GM13977 (cell line): ENCODE measurements at regions not wholly inside any gene's neighbourhood (a gene's known extent, or its start where the extent isn't known, plus 50 kb on each side); places are given as distances from the start of the nearest gene placed in this dataset.

Source experiments
- DNase-seq: peaks from one replicate; pipeline ENCODE4 v3.0.0; 2012; ENCODE audit warnings: low spot score
- in situ Hi-C: fragments of 300-500 bp; cut with MboI; formaldehyde crosslinking; loops from one replicate; pipeline ENCODE4 v1.12.0; 2022; ENCODE audit warnings: low sequenced_read_pairs, low pct_unique_long_range_greater_than_20kb, mixed read lengths, inconsistent platforms; ENCODE audit not compliant: unreplicated experiment
- TF ChIP-seq, protein P1 (sequence below): IDR thresholded peaks from 2 replicates; pipeline ENCODE4 v1.5.1; 2012; ENCODE audit warnings: mild to moderate bottlenecking, control low read depth; ENCODE audit not compliant: insufficient read depth; ENCODE audit errors: extremely low read depth, missing control alignments

- DNase-seq = no peak
- TF ChIP-seq, protein P1, sequence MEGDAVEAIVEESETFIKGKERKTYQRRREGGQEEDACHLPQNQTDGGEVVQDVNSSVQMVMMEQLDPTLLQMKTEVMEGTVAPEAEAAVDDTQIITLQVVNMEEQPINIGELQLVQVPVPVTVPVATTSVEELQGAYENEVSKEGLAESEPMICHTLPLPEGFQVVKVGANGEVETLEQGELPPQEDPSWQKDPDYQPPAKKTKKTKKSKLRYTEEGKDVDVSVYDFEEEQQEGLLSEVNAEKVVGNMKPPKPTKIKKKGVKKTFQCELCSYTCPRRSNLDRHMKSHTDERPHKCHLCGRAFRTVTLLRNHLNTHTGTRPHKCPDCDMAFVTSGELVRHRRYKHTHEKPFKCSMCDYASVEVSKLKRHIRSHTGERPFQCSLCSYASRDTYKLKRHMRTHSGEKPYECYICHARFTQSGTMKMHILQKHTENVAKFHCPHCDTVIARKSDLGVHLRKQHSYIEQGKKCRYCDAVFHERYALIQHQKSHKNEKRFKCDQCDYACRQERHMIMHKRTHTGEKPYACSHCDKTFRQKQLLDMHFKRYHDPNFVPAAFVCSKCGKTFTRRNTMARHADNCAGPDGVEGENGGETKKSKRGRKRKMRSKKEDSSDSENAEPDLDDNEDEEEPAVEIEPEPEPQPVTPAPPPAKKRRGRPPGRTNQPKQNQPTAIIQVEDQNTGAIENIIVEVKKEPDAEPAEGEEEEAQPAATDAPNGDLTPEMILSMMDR = no peak
- in situ Hi-C loops = no loop called here
Measured at GRCh38 chr12:3437986-3438385, 53.0 kb upstream of the PRMT8 start.

- TF ChIP-seq, protein P1 = no peak
- in situ Hi-C loops = no loop called here
- DNase-seq = no peak
Measured at GRCh38 chr12:3438401-3438800, 52.6 kb upstream of the PRMT8 start.
